Kidney epithelial cell (primary cell): ENCODE measurements at regions not wholly inside any gene's neighbourhood (a gene's known extent, or its start where the extent isn't known, plus 50 kb on each side); places are given as distances from the start of the nearest gene placed in this dataset.

Experiments used
- DNase-seq: peaks from one replicate; pipeline ENCODE4 v3.0.0-alpha.2; 2010; ENCODE audit warnings: low read depth
- H3K27me3 ChIP-seq: 2 replicates; pipeline ENCODE4 v1.6.0; 2011; ENCODE audit warnings: low read length; ENCODE audit not compliant: control insufficient read depth, insufficient read depth
- H3K36me3 ChIP-seq: 2 replicates; pipeline ENCODE4 v1.5.1; 2011; ENCODE audit warnings: low read length; ENCODE audit not compliant: control insufficient read depth, insufficient read depth
- H3K4me3 ChIP-seq: 2 replicates; pipeline ENCODE4 v1.5.1; 2011; ENCODE audit warnings: low read depth, mild to moderate bottlenecking, control low read depth, low read length
- CTCF ChIP-seq: IDR thresholded peaks from 2 replicates; pipeline ENCODE4 v1.5.1; 2011; ENCODE audit warnings: mild to moderate bottlenecking, moderate library complexity, low read length, control low read depth, inconsistent platforms; ENCODE audit not compliant: insufficient read depth, poor library complexity, severe bottlenecking

DNA sequence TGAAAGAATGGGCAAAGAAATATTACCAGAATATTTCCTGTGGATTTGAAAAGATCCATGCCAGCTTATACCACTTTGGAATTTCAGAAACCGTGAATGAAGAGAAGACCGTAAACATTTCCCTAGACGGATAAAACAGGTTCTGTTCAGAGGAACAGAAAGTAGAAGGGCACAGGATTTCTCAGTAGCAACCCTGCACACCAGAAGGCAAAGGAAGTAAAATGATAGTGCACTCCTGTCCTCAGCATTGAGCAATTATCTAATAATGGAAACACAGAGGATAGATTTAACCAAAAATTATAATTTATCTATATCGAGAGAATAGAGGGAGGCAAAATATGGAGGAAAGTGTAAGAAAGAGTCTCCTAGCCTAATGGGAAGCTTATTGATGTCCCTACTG is 87.0 kb upstream of the ITGA6 start:
- no peak overlapping the region for H3K4me3 ChIP-seq

DNA sequence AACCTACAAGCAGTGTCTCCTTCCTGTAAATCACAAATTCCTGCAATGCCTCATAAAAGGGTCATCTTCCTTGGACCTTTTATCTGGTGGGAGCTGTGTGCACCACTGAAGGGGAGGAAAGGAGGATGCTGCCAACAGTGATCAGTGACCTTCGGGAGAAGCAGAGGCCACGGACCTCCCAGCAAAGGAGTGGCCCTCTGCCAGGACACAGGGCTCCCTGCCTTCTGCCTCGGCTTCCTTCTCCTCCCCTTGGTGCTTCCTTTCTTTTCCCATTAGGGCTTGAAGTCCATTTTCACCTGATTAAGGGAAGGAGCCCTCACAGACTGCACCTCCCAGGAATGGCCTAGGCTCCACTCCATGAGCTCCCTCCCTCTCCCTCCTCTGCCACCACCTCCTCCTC is 85.3 kb upstream of the ITGA6 start:
- H3K36me3 ChIP-seq = no peaks in the 10 kb centered on the region
- H3K4me3 ChIP-seq = no peak overlapping the region
- DNase-seq = no peak
- no peak for TF ChIP-seq CTCF
- H3K27me3 ChIP-seq = no peaks in the 10 kb centered on the region

More for the DNA sequence above, 87.0 kb upstream of the ITGA6 start:
- Histone ChIP-seq H3K36me3 (no peaks in the 10 kb centered on the region), H3K27me3 (no peaks in the 10 kb centered on the region)
- DNase-seq = no peak
- TF ChIP-seq CTCF = no peak

DNA sequence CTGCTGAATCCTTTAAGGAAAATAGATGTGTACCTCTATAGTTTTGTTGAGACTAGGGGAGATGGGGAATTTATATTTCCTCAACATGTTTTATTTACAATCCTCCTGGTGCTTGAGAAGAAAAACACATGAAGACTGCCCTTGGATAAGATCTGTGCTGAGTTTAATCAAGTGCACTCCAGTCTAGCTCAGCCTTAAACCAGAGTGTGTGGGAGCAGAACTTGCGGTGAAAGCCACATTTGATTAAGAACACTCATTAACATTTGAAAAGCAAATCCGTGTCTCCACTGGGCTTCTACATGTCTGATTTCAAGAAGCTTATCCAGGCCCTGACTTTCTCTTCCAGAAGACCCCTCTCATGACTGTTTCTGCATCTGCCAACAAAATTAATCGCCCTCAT is 84.8 kb upstream of the ITGA6 start:
- no peaks in the 10 kb centered on the region for H3K27me3 ChIP-seq
- H3K4me3 ChIP-seq = no peak overlapping the region
- no peaks in the 10 kb centered on the region for H3K36me3 ChIP-seq
- no peak for TF ChIP-seq CTCF
- no peak for DNase-seq

GRCh38 chr2:172344159-172344558 is 83.2 kb upstream of the ITGA6 start:
- TF ChIP-seq CTCF = no peak
- no peak for DNase-seq
- H3K27me3 ChIP-seq = no peaks in the 10 kb centered on the region
- no peaks in the 10 kb centered on the region for H3K36me3 ChIP-seq
- no peak overlapping the region for H3K4me3 ChIP-seq

- no peak for TF ChIP-seq CTCF
- Histone ChIP-seq H3K4me3 (no peak overlapping the region), H3K36me3 (no peaks in the 10 kb centered on the region), H3K27me3 (no peaks in the 10 kb centered on the region)
- no peak for DNase-seq
Measured at GRCh38 chr2:172345956-172346555, 81.3 kb upstream of the ITGA6 start.
